PC-9 (cell line): ENCODE measurements at regions not wholly inside any gene's neighbourhood (a gene's known extent, or its start where the extent isn't known, plus 50 kb on each side); places are given as distances from the start of the nearest gene placed in this dataset.

Experiments used
- EZH2 ChIP-seq: fragments of 200-600 bp; sonication (generic); IDR thresholded peaks from 2 replicates; pipeline ENCODE4 v1.8.0; 2017; ENCODE audit warnings: antibody characterized with exemption, low read depth
- TF ChIP-seq, protein P1 (sequence below): fragments of 200-600 bp; sonication (generic); conservative IDR thresholded peaks from 2 replicates; pipeline ENCODE4 v1.6.1; 2017; ENCODE audit warnings: mixed run types, antibody characterized with exemption, mild to moderate bottlenecking, moderate library complexity

DNA sequence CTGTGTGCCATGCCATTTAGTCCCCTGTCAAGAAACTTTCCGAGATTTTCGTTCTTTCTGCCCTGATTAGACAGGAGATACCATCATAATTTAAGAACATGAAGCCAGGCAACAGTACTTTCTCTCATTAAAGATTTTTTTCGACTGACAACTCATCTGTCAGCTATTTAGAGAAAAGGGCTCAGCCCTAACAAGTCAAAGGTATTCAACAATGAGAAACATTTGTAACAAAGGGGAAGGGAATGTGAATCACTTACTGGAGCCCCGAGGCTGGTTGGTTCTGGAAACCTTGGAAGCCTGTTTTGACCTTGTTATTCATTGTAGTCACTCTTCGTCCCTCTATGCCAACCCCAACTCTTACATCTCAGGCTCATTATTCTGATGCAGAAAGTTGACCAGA is 199.4 kb downstream of the SPP2 start:
- TF ChIP-seq, protein P1, sequence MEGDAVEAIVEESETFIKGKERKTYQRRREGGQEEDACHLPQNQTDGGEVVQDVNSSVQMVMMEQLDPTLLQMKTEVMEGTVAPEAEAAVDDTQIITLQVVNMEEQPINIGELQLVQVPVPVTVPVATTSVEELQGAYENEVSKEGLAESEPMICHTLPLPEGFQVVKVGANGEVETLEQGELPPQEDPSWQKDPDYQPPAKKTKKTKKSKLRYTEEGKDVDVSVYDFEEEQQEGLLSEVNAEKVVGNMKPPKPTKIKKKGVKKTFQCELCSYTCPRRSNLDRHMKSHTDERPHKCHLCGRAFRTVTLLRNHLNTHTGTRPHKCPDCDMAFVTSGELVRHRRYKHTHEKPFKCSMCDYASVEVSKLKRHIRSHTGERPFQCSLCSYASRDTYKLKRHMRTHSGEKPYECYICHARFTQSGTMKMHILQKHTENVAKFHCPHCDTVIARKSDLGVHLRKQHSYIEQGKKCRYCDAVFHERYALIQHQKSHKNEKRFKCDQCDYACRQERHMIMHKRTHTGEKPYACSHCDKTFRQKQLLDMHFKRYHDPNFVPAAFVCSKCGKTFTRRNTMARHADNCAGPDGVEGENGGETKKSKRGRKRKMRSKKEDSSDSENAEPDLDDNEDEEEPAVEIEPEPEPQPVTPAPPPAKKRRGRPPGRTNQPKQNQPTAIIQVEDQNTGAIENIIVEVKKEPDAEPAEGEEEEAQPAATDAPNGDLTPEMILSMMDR, result no peak
- TF ChIP-seq EZH2, result no peak
